Muscle of leg (tissue), 3 donors: ENCODE measurements at regions not wholly inside any gene's neighbourhood (a gene's known extent, or its start where the extent isn't known, plus 50 kb on each side); places are given as distances from the start of the nearest gene placed in this dataset.
A peak's percentile ranks its signal among the peaks of the same experiment; 100 is the strongest.
"Not testable (repeated sequence)": the region's sequence is repeated elsewhere in the genome, so short reads cannot be mapped to it uniquely, and the experiment has no call there.

Experiments used
- DNase-seq: peaks from one replicate; pipeline ENCODE4 v3.0.0; 2013
- H3K27ac ChIP-seq: one replicate; pipeline ENCODE4 v1.5.1; 2013; ENCODE audit warnings: mild to moderate bottlenecking, low read length, control low read depth
- H3K27me3 ChIP-seq: one replicate; pipeline ENCODE4 v1.6.1; 2013; ENCODE audit warnings: low read length; ENCODE audit not compliant: control insufficient read depth, insufficient read depth
- H3K36me3 ChIP-seq: one replicate; pipeline ENCODE4 v1.6.1; 2013; ENCODE audit warnings: low read length; ENCODE audit not compliant: control insufficient read depth, insufficient read depth
- H3K4me1 ChIP-seq: one replicate; pipeline ENCODE4 v1.6.1; 2013; ENCODE audit warnings: low read length; ENCODE audit not compliant: control insufficient read depth, insufficient read depth
- H3K4me3 ChIP-seq: one replicate; pipeline ENCODE4 v1.5.1; 2013; ENCODE audit warnings: low read length, control low read depth
- H3K9me3 ChIP-seq: replicated peaks from 2 replicates; pipeline ENCODE4 v1.6.1; 2013; ENCODE audit warnings: low read depth, low read length; ENCODE audit not compliant: control insufficient read depth
- WGBS: methylation state at CpG from one replicate; pipeline ENCODE4 v1.1.5; 2013; ENCODE audit warnings: missing lambda C conversion rate; ENCODE audit not compliant: insufficient coverage; 5-methylcytosine and 5-hydroxymethylcytosine counted together

DNA sequence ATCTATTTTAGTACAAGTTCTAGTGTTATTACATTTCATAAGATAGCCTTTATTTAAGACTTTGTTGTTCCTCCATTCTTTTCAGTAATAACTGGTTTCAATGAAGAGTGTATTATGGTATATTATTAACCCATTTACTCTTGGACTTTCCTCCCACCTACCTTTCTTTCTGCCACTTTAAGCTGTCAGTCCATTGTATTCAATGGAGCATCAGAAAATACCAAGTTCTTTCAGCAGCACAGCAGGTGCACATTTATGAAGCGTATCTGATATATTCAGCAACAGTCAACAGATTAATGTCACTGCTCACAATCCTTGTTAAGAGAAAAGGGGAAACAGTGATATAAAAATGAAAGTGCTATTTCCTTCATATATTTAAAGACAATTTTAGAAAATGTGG is 660.9 kb downstream of the C12orf50 start:
- DNase-seq, result no peak
- Histone ChIP-seq H3K36me3 (no peaks in the 10 kb centered on the region), H3K4me3 (no peak overlapping the region), H3K27me3 (no peaks in the 10 kb centered on the region), H3K4me1 (no peaks in the 10 kb centered on the region), H3K9me3 (no peaks in the 10 kb centered on the region), H3K27ac (no peak overlapping the region)
- no CpG with 5 or more reads among the region's 1 CpG for WGBS

DNA sequence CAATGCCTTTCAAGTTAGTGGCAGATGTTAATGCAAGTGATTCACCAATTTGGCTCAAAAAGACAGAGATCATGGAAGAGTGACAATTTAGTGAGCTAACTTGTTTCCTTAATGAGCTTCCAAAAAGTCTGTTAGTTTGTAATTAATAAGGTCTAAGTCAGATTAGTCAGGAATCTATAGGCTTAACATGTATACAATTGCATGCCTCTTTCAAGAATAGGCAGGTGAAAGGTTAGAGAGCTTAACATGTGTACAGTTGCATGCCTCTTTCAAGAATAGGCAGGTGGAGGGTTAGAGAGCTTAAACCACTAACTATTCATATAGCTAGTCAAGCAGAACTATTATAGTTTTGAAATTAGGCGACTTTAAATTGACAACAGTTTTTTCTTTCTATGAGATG is 663.8 kb downstream of the C12orf50 start:
- H3K9me3 ChIP-seq, result no peaks in the 10 kb centered on the region
- no peak overlapping the region for H3K27ac ChIP-seq
- no peaks in the 10 kb centered on the region for H3K4me1 ChIP-seq
- no peaks in the 10 kb centered on the region for H3K27me3 ChIP-seq
- WGBS, result no CpG with 5 or more reads among the region's 1 CpG
- no peak overlapping the region for H3K4me3 ChIP-seq
- H3K36me3 ChIP-seq, result no peaks in the 10 kb centered on the region
- no peak for DNase-seq

DNA sequence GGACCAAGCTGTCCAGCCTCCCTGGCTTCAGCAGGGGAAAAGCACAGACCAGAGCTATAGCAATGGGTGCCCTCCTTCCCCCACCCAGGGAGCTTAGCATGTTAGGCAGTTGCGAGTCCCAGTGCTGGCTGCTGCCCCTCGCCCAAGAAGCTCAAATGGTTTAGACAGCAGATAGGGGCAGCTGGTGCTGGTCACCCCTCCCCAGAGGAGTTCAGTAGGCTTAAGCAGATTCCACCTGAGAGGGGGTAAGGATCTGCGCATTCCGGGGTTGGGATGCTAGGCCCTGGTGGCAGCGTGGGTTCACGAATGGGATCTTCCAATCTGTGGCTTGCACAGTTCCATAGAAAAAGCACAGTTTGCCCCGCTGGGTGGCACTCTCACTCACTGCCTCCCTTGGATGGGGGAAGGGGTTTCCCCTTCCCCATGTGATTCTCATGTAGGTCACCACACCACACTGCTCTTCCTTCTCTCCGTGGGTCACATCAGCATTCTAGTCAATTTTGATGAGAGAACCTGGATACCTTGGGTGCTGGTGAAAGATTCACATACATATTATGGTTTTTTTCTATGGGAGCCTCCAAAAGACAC is 665.6 kb downstream of the C12orf50 start:
- DNase-seq, result no peak

DNA sequence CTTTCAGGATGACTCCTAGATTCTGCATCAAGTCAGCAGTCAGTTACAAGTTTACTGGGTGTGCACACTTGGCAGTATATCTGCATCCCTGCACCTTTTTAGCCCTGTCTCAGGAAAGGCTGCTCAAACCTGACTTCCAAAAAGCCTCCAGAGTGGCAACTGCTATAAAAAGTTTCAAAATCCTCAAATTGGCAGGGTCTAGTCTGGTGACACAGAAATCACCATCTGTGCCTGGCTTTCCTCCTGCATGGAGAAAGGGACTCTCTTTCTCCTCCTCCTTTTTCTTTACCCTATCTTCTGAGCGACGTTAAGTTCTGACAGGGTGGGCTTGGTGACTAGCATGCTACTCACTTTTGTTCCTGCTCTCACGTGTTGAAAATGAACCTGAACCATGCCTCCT is 679.5 kb downstream of the C12orf50 start:
- DNase-seq, result no peak
- no CpG with 5 or more reads among the region's 3 CpGs for WGBS

More for the DNA sequence above, 665.6 kb downstream of the C12orf50 start:
- Histone ChIP-seq H3K4me1 (no peaks in the 10 kb centered on the region), H3K4me3 (no peak overlapping the region), H3K9me3 (no peaks in the 10 kb centered on the region), H3K27ac (no peak overlapping the region), H3K36me3 (no peaks in the 10 kb centered on the region), H3K27me3 (no peaks in the 10 kb centered on the region)
- 80% methylated on average over 1 of the region's 8 CpGs for WGBS

GRCh38 chr12:87348071-87348470 is 681.1 kb downstream of the C12orf50 start:
- Histone ChIP-seq H3K4me3 (no peak overlapping the region), H3K27me3 (no peaks in the 10 kb centered on the region), H3K36me3 (no peaks in the 10 kb centered on the region), H3K27ac (no peak overlapping the region), H3K9me3 (no peaks in the 10 kb centered on the region), H3K4me1 (no peaks in the 10 kb centered on the region)
- no CpG with 5 or more reads among the region's 3 CpGs for WGBS
- DNase-seq, result no peak

More for the DNA sequence above, 679.5 kb downstream of the C12orf50 start:
- Histone ChIP-seq H3K27me3 (no peaks in the 10 kb centered on the region), H3K4me3 (no peak overlapping the region), H3K4me1 (no peaks in the 10 kb centered on the region), H3K9me3 (no peaks in the 10 kb centered on the region), H3K27ac (no peak overlapping the region), H3K36me3 (no peaks in the 10 kb centered on the region)

DNA sequence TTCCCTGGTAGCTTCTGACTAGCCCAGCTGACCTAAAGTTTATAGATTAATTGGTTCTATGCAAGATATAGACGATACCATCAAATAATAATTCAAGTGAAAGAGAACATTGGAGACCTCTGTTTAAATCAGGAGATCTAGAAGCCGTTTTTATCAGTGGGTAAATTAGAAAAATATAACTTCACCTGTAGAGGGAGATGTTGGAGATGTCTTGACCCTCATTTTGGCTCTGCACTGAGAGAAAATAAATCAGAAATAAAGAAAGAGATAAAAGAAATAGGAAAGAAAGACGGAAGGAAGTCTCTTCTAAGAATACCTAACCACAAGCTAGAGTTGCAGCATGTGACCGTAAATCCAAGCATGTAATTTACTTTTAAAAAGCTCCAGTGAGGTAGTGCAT is 684.5 kb downstream of the C12orf50 start:
- Histone ChIP-seq H3K36me3 (no peaks in the 10 kb centered on the region), H3K9me3 (no peaks in the 10 kb centered on the region), H3K27me3 (no peaks in the 10 kb centered on the region), H3K27ac (no peak overlapping the region), H3K4me3 (no peak overlapping the region), H3K4me1 (no peaks in the 10 kb centered on the region)
- DNase-seq, result peak; percentile 14
- no CpG with 5 or more reads among the region's 4 CpGs for WGBS

- no peak for DNase-seq
- H3K36me3 ChIP-seq, result no peaks in the 10 kb centered on the region
- no peak overlapping the region for H3K4me3 ChIP-seq
- no peaks in the 10 kb centered on the region for H3K4me1 ChIP-seq
- no peaks in the 10 kb centered on the region for H3K9me3 ChIP-seq
- H3K27me3 ChIP-seq, result no peaks in the 10 kb centered on the region
- no CpG with 5 or more reads among the region's 2 CpGs for WGBS
- no peak overlapping the region for H3K27ac ChIP-seq
Measured at GRCh38 chr12:87338681-87339080, 690.5 kb downstream of the C12orf50 start.

DNA sequence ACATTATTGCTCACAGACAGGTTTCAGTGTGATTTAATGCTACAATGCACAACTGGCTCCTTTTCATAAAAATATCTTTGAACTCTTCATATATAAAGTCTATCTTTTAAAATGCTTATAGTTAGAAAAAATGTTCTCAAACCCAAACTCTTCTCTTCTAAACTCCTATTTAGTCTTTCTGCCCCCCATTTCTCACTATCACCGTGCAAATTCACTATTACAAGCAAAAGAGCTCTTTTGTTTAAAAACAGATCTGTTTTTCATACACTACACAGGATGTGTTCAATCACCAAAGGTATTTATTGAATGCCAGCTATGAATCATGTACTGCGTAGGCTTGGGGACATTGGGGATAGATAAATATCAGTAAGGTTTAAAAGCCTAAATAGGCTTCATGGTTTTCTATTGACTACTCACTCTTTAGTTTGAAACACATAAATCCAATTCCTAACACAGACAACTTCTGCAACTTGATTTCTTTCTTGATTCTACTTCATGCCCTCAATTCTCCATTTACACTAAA is 692.3 kb downstream of the C12orf50 start:
- no peak overlapping the region for H3K27ac ChIP-seq

GRCh38 chr12:87332987-87333726 is 696.0 kb downstream of the C12orf50 start:
- Histone ChIP-seq H3K27me3 (no peaks in the 10 kb centered on the region), H3K9me3 (no peaks in the 10 kb centered on the region), H3K4me1 (no peaks in the 10 kb centered on the region), H3K4me3 (no peak overlapping the region), H3K36me3 (no peaks in the 10 kb centered on the region), H3K27ac (no peak overlapping the region)
- WGBS, result 14% methylated on average over 1 of the region's 5 CpGs
- DNase-seq, result peak; percentile 53

More for the DNA sequence above, 692.3 kb downstream of the C12orf50 start:
- Histone ChIP-seq H3K9me3 (no peaks in the 10 kb centered on the region), H3K4me3 (no peak overlapping the region), H3K4me1 (no peaks in the 10 kb centered on the region), H3K36me3 (no peaks in the 10 kb centered on the region), H3K27me3 (no peaks in the 10 kb centered on the region)
- DNase-seq, result no peak
- WGBS, result no CpG with 5 or more reads among the region's 2 CpGs

DNA sequence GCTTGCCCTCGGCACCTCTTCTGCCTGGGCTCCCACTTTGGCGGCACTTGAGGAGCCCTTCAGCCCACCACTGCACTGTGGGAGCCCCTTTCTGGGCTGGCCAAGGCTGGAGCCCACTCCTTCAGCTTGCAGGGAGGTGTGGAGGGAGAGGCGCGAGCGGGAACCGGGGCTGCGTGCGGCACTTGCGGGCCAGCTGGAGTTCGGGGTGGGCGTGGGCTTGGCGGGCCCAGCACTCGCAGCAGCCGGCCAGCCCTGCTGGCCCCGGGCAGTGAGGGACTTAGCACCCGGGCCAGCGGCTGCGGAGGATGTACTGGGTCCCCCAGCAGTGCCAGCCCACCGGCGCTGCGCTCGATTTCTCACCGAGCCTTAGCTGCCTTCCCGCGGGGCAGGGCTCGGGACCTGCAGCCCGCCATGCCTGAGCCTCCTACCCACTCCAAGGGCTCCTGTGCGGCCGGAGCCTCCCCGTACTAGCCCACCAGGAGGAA is 699.1 kb downstream of the C12orf50 start:
- DNase-seq, H3K4me1 ChIP-seq, H3K27ac ChIP-seq, H3K36me3 ChIP-seq, H3K9me3 ChIP-seq, H3K4me3 ChIP-seq, H3K27me3 ChIP-seq: not testable (repeated sequence)
- 89% methylated on average over 16 of the region's 30 CpGs for WGBS
